ENCODE measurements at regions not wholly inside any gene's neighbourhood (a gene's known extent, or its start where the extent isn't known, plus 50 kb on each side); places are given as distances from the start of the nearest gene placed in this dataset.

- no peaks in the 10 kb centered on the region for H3K27me3 Mint-ChIP-seq
- Histone ChIP-seq H3K4me1 (ENCODE audit: insufficient read depth, low read length) (no peaks in the 10 kb centered on the region), H3K9me3 (ENCODE audit: low read length) (no peaks in the 10 kb centered on the region), H3K27ac (ENCODE audit: low read depth, low read length) (no peak overlapping the region), H3K36me3 (ENCODE audit: insufficient read depth, low read length) (no peaks in the 10 kb centered on the region), H3K27me3 (ENCODE audit: insufficient read depth, low read length, poor library complexity, severe bottlenecking) (no peaks in the 10 kb centered on the region), H3K4me3 (ENCODE audit: low read length) (no peak overlapping the region)
- CTCF ChIA-PET: no interaction called here
- POLR2A ChIA-PET: no interaction called here
- H3K4me1 Mint-ChIP-seq: no peaks in the 10 kb centered on the region
- no peak overlapping the region for H3K27ac Mint-ChIP-seq
- peaks cover 0 to 2% (median 0%) of the 10 kb centered on the region in 5 donors for H3K9me3 Mint-ChIP-seq
- H3K4me3 Mint-ChIP-seq: no peak overlapping the region
- H3K36me3 Mint-ChIP-seq: no peaks in the 10 kb centered on the region
- DNase-seq: no peak
Observed at GRCh38 chr18:68417826-68418225, 297.1 kb downstream of the TMX3 start.

DNA sequence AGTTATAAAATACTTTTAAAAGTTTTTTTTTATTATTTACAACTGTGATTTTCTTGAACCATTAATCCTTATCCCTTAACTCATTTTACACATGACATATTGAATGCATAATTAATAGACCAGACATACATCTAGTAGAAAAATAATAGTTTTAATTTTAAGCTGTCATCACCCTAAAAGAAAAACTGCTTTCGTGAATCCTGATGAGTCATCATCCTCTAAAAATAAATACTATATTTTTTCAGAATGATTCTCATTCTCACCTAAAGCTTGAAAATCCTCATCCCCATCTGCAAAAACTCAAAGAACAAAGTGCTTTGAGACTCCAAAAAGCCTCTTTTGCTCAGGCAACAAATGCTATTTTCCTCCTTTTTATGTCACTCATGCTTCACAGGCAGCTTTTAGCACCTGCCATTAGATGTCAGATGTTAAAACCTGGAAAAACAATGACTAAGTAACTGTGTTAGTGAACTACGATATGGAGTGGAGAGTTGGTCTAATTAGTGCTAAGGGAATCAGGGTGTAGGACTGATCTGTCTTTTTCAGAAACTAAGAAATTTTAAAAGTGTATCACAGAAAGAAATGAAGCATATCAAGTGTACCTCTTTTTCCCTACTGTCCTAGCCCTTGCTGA is 297.6 kb downstream of the TMX3 start:
- peaks cover 0 to 2% (median 0%) of the 10 kb centered on the region in 5 donors for H3K9me3 Mint-ChIP-seq
- DNase-seq: no peak
- H3K27ac Mint-ChIP-seq: no peak overlapping the region
- CTCF ChIA-PET: no interaction called here
- Histone ChIP-seq H3K4me3 (ENCODE audit: low read length) (no peak overlapping the region), H3K27me3 (ENCODE audit: insufficient read depth, low read length, poor library complexity, severe bottlenecking) (no peaks in the 10 kb centered on the region), H3K4me1 (ENCODE audit: insufficient read depth, low read length) (no peaks in the 10 kb centered on the region), H3K27ac (ENCODE audit: low read depth, low read length) (no peak overlapping the region), H3K9me3 (ENCODE audit: low read length) (no peaks in the 10 kb centered on the region), H3K36me3 (ENCODE audit: insufficient read depth, low read length) (no peaks in the 10 kb centered on the region)
- POLR2A ChIA-PET: no interaction called here
- no peaks in the 10 kb centered on the region for H3K27me3 Mint-ChIP-seq
- H3K4me1 Mint-ChIP-seq: no peaks in the 10 kb centered on the region
- H3K4me3 Mint-ChIP-seq: no peak overlapping the region
- no peaks in the 10 kb centered on the region for H3K36me3 Mint-ChIP-seq

DNA sequence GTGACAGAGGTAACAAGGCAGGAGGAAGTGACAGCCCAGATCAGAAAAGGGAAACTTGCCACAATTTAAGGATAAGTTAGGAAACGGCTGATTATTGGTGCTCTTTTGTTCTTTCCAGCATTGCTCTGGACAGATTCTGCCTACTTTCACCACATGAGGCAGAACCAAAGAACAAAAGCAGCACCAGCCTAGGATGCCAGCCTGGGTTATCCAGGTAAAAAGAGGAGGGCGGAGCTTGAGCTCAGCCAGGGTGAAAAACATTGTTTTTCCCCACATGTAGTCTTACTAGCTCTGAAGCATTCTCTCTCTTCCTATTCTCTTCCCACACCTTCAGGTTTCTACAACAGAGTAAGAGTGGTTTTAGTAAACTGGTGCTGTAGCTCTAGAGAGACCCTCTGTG is 300.5 kb downstream of the TMX3 start:
- Histone ChIP-seq H3K4me1 (ENCODE audit: insufficient read depth, low read length) (no peaks in the 10 kb centered on the region), H3K4me3 (ENCODE audit: low read length) (no peak overlapping the region), H3K27ac (ENCODE audit: low read depth, low read length) (no peak overlapping the region), H3K9me3 (ENCODE audit: low read length) (no peaks in the 10 kb centered on the region), H3K36me3 (ENCODE audit: insufficient read depth, low read length) (no peaks in the 10 kb centered on the region), H3K27me3 (ENCODE audit: insufficient read depth, low read length, poor library complexity, severe bottlenecking) (no peaks in the 10 kb centered on the region)
- ChIA-PET POLR2A (no interaction called here), CTCF (no interaction called here)
- no peak for DNase-seq
- Mint-ChIP-seq H3K27me3 (no peaks in the 10 kb centered on the region), H3K4me3 (no peak overlapping the region), H3K36me3 (no peaks in the 10 kb centered on the region), H3K4me1 (no peaks in the 10 kb centered on the region), H3K9me3 (no peaks in the 10 kb centered on the region), H3K27ac (no peak overlapping the region)

GRCh38 chr18:68409576-68409975 is 305.3 kb downstream of the TMX3 start:
- ChIA-PET POLR2A (no interaction called here), CTCF (no interaction called here)
- no peaks in the 10 kb centered on the region for H3K9me3 Mint-ChIP-seq
- no peak overlapping the region for H3K4me3 Mint-ChIP-seq
- H3K27me3 Mint-ChIP-seq: no peaks in the 10 kb centered on the region
- no peaks in the 10 kb centered on the region for H3K27me3 ChIP-seq (ENCODE audit: insufficient read depth, low read length, poor library complexity, severe bottlenecking)
- H3K36me3 Mint-ChIP-seq: no peaks in the 10 kb centered on the region
- no peak overlapping the region for H3K4me3 ChIP-seq (ENCODE audit: low read length)
- no peaks in the 10 kb centered on the region for H3K9me3 ChIP-seq (ENCODE audit: low read length)
- DNase-seq: no peak
- no peaks in the 10 kb centered on the region for H3K4me1 Mint-ChIP-seq
- H3K27ac ChIP-seq (ENCODE audit: low read depth, low read length): no peak overlapping the region
- no peak overlapping the region for H3K27ac Mint-ChIP-seq
- H3K4me1 ChIP-seq (ENCODE audit: insufficient read depth, low read length): no peaks in the 10 kb centered on the region
- no peaks in the 10 kb centered on the region for H3K36me3 ChIP-seq (ENCODE audit: insufficient read depth, low read length)

DNA sequence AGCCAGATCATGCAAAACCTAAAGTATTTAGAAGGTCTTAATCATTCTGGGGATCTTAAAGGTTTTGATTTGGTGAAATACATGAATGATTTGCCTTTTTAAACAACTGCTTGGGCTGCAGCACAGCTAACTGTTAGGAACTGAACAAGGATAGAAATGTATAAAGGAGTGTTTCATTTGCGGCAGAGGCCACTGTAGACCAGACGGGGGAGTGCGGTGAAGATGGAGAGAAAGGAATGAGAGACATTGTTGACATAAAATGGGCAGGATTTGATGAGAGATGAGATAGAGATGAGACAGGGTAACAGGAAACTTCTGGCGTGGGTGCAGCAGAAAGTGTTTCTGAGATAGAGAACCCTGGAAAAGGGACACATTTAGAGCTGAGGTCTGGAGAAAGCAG is 308.1 kb downstream of the TMX3 start:
- H3K27me3 Mint-ChIP-seq: no peaks in the 10 kb centered on the region
- H3K9me3 Mint-ChIP-seq: no peaks in the 10 kb centered on the region
- ChIA-PET CTCF (no interaction called here), POLR2A (no interaction called here)
- H3K4me3 Mint-ChIP-seq: no peak overlapping the region
- Histone ChIP-seq H3K27ac (ENCODE audit: low read depth, low read length) (no peak overlapping the region), H3K4me1 (ENCODE audit: insufficient read depth, low read length) (no peaks in the 10 kb centered on the region), H3K4me3 (ENCODE audit: low read length) (no peak overlapping the region), H3K27me3 (ENCODE audit: insufficient read depth, low read length, poor library complexity, severe bottlenecking) (no peaks in the 10 kb centered on the region), H3K9me3 (ENCODE audit: low read length) (no peaks in the 10 kb centered on the region), H3K36me3 (ENCODE audit: insufficient read depth, low read length) (no peaks in the 10 kb centered on the region)
- DNase-seq: no peak
- no peak overlapping the region for H3K27ac Mint-ChIP-seq
- no peaks in the 10 kb centered on the region for H3K4me1 Mint-ChIP-seq
- no peaks in the 10 kb centered on the region for H3K36me3 Mint-ChIP-seq

DNA sequence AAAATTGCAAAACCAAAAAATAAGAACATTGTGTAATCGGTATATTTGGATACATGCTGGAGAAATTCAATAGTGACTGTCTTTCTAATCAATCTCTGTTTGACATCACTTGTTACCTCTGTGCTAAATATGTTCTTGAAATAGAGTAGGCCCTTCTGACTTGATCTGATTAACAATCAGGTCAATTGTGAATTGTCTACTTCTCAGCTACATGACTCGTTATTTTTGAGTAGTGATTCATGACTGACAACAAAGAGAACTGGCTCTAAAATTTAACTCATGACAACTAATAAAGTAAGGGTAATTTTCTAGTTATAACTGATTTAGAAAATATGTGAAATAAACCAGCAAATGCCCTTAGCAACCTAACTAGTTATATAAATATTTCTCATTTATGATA is 312.1 kb downstream of the TMX3 start:
- ChIA-PET CTCF (no interaction called here), POLR2A (no interaction called here)
- H3K9me3 Mint-ChIP-seq: no peaks in the 10 kb centered on the region
- Histone ChIP-seq H3K36me3 (ENCODE audit: insufficient read depth, low read length) (no peaks in the 10 kb centered on the region), H3K4me1 (ENCODE audit: insufficient read depth, low read length) (no peaks in the 10 kb centered on the region), H3K9me3 (ENCODE audit: low read length) (no peaks in the 10 kb centered on the region), H3K27ac (ENCODE audit: low read depth, low read length) (no peak overlapping the region), H3K27me3 (ENCODE audit: insufficient read depth, low read length, poor library complexity, severe bottlenecking) (no peaks in the 10 kb centered on the region), H3K4me3 (ENCODE audit: low read length) (no peak overlapping the region)
- H3K36me3 Mint-ChIP-seq: no peaks in the 10 kb centered on the region
- DNase-seq: no peak
- no peak overlapping the region for H3K4me3 Mint-ChIP-seq
- H3K4me1 Mint-ChIP-seq: no peaks in the 10 kb centered on the region
- H3K27me3 Mint-ChIP-seq: no peaks in the 10 kb centered on the region
- no peak overlapping the region for H3K27ac Mint-ChIP-seq

- ChIA-PET POLR2A (no interaction called here), CTCF (no interaction called here)
- Histone ChIP-seq H3K4me1 (ENCODE audit: insufficient read depth, low read length) (no peaks in the 10 kb centered on the region), H3K27me3 (ENCODE audit: insufficient read depth, low read length, poor library complexity, severe bottlenecking) (no peaks in the 10 kb centered on the region), H3K4me3 (ENCODE audit: low read length) (no peak overlapping the region), H3K9me3 (ENCODE audit: low read length) (no peaks in the 10 kb centered on the region), H3K27ac (ENCODE audit: low read depth, low read length) (no peak overlapping the region), H3K36me3 (ENCODE audit: insufficient read depth, low read length) (no peaks in the 10 kb centered on the region)
- H3K9me3 Mint-ChIP-seq: no peaks in the 10 kb centered on the region
- no peak for DNase-seq
- no peak overlapping the region for H3K27ac Mint-ChIP-seq
- no peaks in the 10 kb centered on the region for H3K4me1 Mint-ChIP-seq
- H3K36me3 Mint-ChIP-seq: no peaks in the 10 kb centered on the region
- no peaks in the 10 kb centered on the region for H3K27me3 Mint-ChIP-seq
- no peak overlapping the region for H3K4me3 Mint-ChIP-seq
Observed at GRCh38 chr18:68400889-68401288, 314.0 kb downstream of the TMX3 start.

GRCh38 chr18:68399721-68400120 is 315.2 kb downstream of the TMX3 start:
- no peak overlapping the region for H3K27ac ChIP-seq (ENCODE audit: low read depth, low read length)
- H3K27me3 ChIP-seq (ENCODE audit: insufficient read depth, low read length, poor library complexity, severe bottlenecking): no peaks in the 10 kb centered on the region
- Mint-ChIP-seq H3K4me3 (no peak overlapping the region), H3K27ac (no peak overlapping the region), H3K4me1 (no peaks in the 10 kb centered on the region), H3K36me3 (no peaks in the 10 kb centered on the region), H3K27me3 (no peaks in the 10 kb centered on the region), H3K9me3 (no peaks in the 10 kb centered on the region)
- ChIA-PET POLR2A (no interaction called here), CTCF (no interaction called here)
- H3K36me3 ChIP-seq (ENCODE audit: insufficient read depth, low read length): no peaks in the 10 kb centered on the region
- H3K4me1 ChIP-seq (ENCODE audit: insufficient read depth, low read length): no peaks in the 10 kb centered on the region
- no peaks in the 10 kb centered on the region for H3K9me3 ChIP-seq (ENCODE audit: low read length)
- DNase-seq: no peak
- no peak overlapping the region for H3K4me3 ChIP-seq (ENCODE audit: low read length)

Measured in CD8-positive, alpha-beta memory T cell (primary cell).